ENCODE measurements at regions not wholly inside any gene's neighbourhood (a gene's known extent, or its start where the extent isn't known, plus 50 kb on each side); places are given as distances from the start of the nearest gene placed in this dataset.

- no peak for TF ChIP-seq POLR2AphosphoS5 (IDR thresholded peaks at IDR 0.05)
- no peak for TF ChIP-seq CTCF (IDR thresholded peaks at IDR 0.05)
- no peak for TF ChIP-seq EP300 (IDR thresholded peaks at IDR 0.05)
- TF ChIP-seq POLR2A (IDR thresholded peaks at IDR 0.05): no peak
- WGBS, 5 donors: 10 to 59% (median 37%) methylated on average over 1 of the region's 1 CpG
- no peaks in the 10 kb centered on the region for H3K9me3 ChIP-seq
- H3K36me3 ChIP-seq: no peaks in the 10 kb centered on the region
- intact Hi-C loops (cut with DNase I; ENCODE audit: low total_unique reads): no loop called here
- no peaks in the 10 kb centered on the region for H3K27me3 ChIP-seq
- peaks cover 0 to 12% (median 7%) of the 10 kb centered on the region in 4 donors for H3K4me1 ChIP-seq
- H3K4me3 ChIP-seq: no peak overlapping the region
- DNase-seq: no peak
- H3K27ac ChIP-seq: no peak overlapping the region
These were observed 380.3 kb upstream of the LCORL start for GRCh38 chr4:18401868-18402267.

GRCh38 chr4:18401425-18401824 is 379.9 kb upstream of the LCORL start:
- DNase-seq: no peak
- no peaks in the 10 kb centered on the region for H3K36me3 ChIP-seq
- TF ChIP-seq POLR2AphosphoS5 (IDR thresholded peaks at IDR 0.05) (no peak), CTCF (IDR thresholded peaks at IDR 0.05) (no peak), EP300 (IDR thresholded peaks at IDR 0.05) (no peak), POLR2A (IDR thresholded peaks at IDR 0.05) (no peak)
- H3K4me3 ChIP-seq: no peak overlapping the region
- no peaks in the 10 kb centered on the region for H3K27me3 ChIP-seq
- intact Hi-C loops (cut with DNase I; ENCODE audit: low total_unique reads): no loop called here
- no peak overlapping the region for H3K27ac ChIP-seq
- H3K9me3 ChIP-seq: no peaks in the 10 kb centered on the region
- WGBS, 5 donors: 72 to 81% (median 81%) methylated on average over 2 of the region's 2 CpGs
- H3K4me1 ChIP-seq: peaks cover 0 to 12% (median 5%) of the 10 kb centered on the region in 4 donors

GRCh38 chr4:18398661-18399060 is 377.1 kb upstream of the LCORL start:
- Histone ChIP-seq H3K27me3 (no peaks in the 10 kb centered on the region), H3K9me3 (no peaks in the 10 kb centered on the region), H3K27ac (no peak overlapping the region), H3K4me1 (peaks cover 0 to 12% (median 2%) of the 10 kb centered on the region in 4 donors), H3K36me3 (no peaks in the 10 kb centered on the region), H3K4me3 (no peak overlapping the region)
- intact Hi-C loops (cut with DNase I; ENCODE audit: low total_unique reads): no loop called here
- TF ChIP-seq POLR2A (IDR thresholded peaks at IDR 0.05) (no peak), EP300 (IDR thresholded peaks at IDR 0.05) (no peak), POLR2AphosphoS5 (IDR thresholded peaks at IDR 0.05) (no peak), CTCF (IDR thresholded peaks at IDR 0.05) (no peak)
- WGBS, 5 donors: 43 to 51% (median 50%) methylated on average over 5 of the region's 5 CpGs
- DNase-seq: peak in 1 of 2 donors; percentile 12

- Histone ChIP-seq H3K27me3 (no peaks in the 10 kb centered on the region), H3K4me1 (peaks cover 0 to 12% (median 2%) of the 10 kb centered on the region in 4 donors), H3K9me3 (no peaks in the 10 kb centered on the region), H3K27ac (no peak overlapping the region), H3K36me3 (no peaks in the 10 kb centered on the region), H3K4me3 (no peak overlapping the region)
- peak in 1 of 2 donors; percentile 2 for DNase-seq
- intact Hi-C loops (cut with DNase I; ENCODE audit: low total_unique reads): no loop called here
- 56 to 67% (median 63%) methylated on average over 5 of the region's 5 CpGs for WGBS, 5 donors
- TF ChIP-seq POLR2AphosphoS5 (IDR thresholded peaks at IDR 0.05) (no peak), POLR2A (IDR thresholded peaks at IDR 0.05) (no peak), EP300 (IDR thresholded peaks at IDR 0.05) (no peak), CTCF (IDR thresholded peaks at IDR 0.05) (no peak)
These were observed 376.3 kb upstream of the LCORL start for GRCh38 chr4:18397681-18398390.
